Coronary artery (tissue), 2 donors: ENCODE measurements at regions not wholly inside any gene's neighbourhood (a gene's known extent, or its start where the extent isn't known, plus 50 kb on each side); places are given as distances from the start of the nearest gene placed in this dataset.

Experiments used
- DNase-seq: peaks from one replicate; pipeline ENCODE4 v3.0.0-alpha.2; 2017; ENCODE audit warnings: low spot score
- H3K27ac ChIP-seq, 2 donors: fragments of 200-600 bp; sonication (generic); one replicate each; pipeline ENCODE4 v1.5.1; 2016 to 2019
- H3K4me3 ChIP-seq: fragments of 200-600 bp; sonication (generic); 2 replicates; pipeline ENCODE4 v1.5.1; 2016; ENCODE audit warnings: mild to moderate bottlenecking, moderate library complexity
- CTCF ChIP-seq: fragments of 200-600 bp; sonication (generic); IDR thresholded peaks from one replicate; pipeline ENCODE4 v1.5.1; 2019; ENCODE audit warnings: antibody characterized with exemption

GRCh38 chr21:38057626-38058025 lies 141.4 kb upstream of the KCNJ6 start:
- no peak for TF ChIP-seq CTCF
- no peak for DNase-seq
- no peak overlapping the region for H3K27ac ChIP-seq
- no peak overlapping the region for H3K4me3 ChIP-seq

DNA sequence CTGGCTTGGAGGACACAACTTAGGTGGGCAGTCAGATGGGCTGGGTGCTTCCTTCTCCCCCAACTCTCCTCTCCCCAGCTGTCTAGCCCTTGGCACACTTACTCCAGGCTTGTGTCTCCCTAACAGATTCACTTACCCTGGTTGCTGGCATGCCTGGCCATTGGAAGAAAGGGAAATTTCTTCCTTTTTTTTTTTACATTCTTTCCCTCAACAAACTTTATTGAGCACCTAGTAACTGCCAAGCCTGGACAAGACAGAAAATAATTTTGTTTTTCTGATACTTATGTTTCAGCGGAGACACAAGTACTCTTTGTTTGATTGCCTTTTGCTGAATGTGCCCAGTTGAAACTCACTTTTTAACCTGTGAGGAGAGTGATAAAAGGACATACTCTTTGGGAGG lies 144.3 kb upstream of the KCNJ6 start:
- DNase-seq = no peak
- TF ChIP-seq CTCF = no peak
- H3K4me3 ChIP-seq = no peak overlapping the region

DNA sequence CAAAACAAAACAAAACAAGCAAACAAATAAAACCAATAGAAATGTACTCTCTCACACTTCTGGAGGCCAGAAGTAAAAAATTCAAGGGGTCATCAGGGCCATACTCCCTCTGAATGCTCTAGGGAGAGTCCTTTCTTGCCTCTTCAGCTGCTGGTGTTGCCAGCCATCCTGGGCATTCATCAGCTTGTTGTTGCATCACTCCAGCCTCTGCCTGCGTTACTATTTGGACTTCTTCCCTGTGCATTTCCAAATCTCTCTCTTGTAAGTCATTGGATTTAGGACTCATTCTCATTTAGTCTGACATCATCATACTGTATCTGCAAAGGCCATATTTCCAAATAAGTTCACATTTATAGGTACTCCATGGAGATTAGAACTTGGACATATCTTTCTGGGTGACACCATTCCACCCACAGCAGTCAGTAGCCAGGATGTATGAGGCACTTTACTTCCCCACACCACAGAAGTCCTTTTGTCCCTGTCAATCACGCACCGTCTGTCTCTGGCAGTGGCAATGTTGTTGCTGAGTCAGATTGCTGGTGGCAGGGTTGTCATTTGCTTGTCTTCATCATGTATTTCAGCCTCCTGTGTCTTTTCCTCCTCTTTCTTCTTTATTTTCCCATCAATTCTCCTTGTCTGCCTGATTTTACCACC lies 151.0 kb upstream of the KCNJ6 start:
- TF ChIP-seq CTCF = no peak
- Histone ChIP-seq H3K27ac (no peak overlapping the region), H3K4me3 (no peak overlapping the region)
- DNase-seq = no peak

More for the DNA sequence above, 144.3 kb upstream of the KCNJ6 start:
- H3K27ac ChIP-seq = no peak overlapping the region

DNA sequence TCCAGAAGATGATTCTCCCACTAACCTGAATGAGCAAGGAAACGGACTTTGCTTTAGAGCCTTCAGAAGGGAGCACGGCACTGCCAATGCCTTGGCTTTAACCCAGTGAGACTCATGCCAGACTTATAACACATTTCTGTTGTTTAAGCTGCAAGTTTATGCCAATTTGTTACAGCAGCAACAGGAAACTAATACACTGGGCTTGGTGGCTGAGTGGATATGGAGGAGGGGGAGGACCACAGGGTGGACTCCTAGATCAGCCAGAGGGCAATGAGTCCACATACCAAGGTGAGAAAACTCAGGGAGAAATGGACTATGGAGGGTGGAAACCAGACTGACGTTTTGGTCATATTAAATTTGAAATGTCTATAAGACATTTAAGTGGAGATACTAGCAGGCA lies 156.2 kb upstream of the KCNJ6 start:
- no peak overlapping the region for H3K4me3 ChIP-seq
- DNase-seq = no peak

GRCh38 chr21:38075833-38076587 lies 159.8 kb upstream of the KCNJ6 start:
- no peak for DNase-seq
- no peak for TF ChIP-seq CTCF
- Histone ChIP-seq H3K4me3 (no peak overlapping the region), H3K27ac (no peak overlapping the region)

More for the DNA sequence above, 156.2 kb upstream of the KCNJ6 start:
- H3K27ac ChIP-seq = no peak overlapping the region
- no peak for TF ChIP-seq CTCF

DNA sequence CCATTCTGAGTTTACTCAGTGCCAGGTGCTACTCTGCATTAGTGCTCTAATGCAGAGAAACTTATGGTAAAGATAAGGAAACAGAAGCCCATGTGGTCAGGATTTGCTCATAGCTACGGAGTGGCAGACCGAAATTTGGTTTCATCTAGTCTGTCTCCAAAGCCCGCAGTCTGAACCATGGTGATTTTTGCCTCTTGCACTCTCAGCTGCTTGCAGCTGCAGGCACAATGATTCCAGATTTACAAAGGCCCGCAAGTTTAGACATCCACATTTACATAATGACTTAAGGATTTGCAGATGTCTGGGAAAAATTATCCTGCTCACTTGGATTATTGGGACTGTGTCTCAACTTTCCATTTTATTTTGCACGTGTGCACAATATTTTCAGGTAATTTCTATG lies 161.3 kb upstream of the KCNJ6 start:
- no peak for TF ChIP-seq CTCF
- Histone ChIP-seq H3K4me3 (no peak overlapping the region), H3K27ac (no peak overlapping the region)
- DNase-seq = no peak

DNA sequence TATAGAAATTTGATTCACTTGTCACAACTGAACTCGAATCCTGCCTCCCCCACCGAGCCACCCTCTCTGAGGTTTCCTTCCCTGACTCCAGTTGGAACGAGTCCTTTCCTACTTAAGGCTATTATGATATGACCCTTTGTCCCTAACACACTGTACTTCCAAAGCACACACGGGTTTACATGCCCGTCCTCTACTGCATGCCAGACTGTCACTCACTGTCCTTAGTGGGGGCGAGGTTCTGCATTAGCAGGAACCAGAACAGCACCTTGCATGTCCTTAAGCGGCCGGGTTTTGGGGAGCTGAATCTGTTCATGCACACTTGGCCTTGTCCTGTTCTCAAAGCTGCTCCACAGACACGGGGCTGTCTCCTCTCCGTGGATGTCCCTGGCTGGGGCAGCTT lies 164.6 kb upstream of the KCNJ6 start:
- H3K27ac ChIP-seq = no peak overlapping the region
- DNase-seq = no peak
- TF ChIP-seq CTCF = no peak
- no peak overlapping the region for H3K4me3 ChIP-seq
